IgD-negative memory B cell (primary cell): ENCODE measurements at regions not wholly inside any gene's neighbourhood (a gene's known extent, or its start where the extent isn't known, plus 50 kb on each side); places are given as distances from the start of the nearest gene placed in this dataset.
A peak's percentile ranks its signal among the peaks of the same experiment; 100 is the strongest.

Experiments
- H3K27ac Mint-ChIP-seq, 3 donors: one replicate each; pipeline ENCODE4 v1.8.0; 2020 to 2022; ENCODE audit warnings: mild to moderate bottlenecking in 3 of 3, mixed read lengths in 3 of 3, moderate library complexity in 1 of 3
- H3K27me3 Mint-ChIP-seq: one replicate; pipeline ENCODE4 v1.8.0; 2021; ENCODE audit warnings: mixed read lengths
- H3K36me3 Mint-ChIP-seq: one replicate; pipeline ENCODE4 v1.8.0; 2020; ENCODE audit warnings: mild to moderate bottlenecking, mixed read lengths
- H3K4me1 Mint-ChIP-seq, 3 donors: one replicate each; pipeline ENCODE4 v1.8.0; 2020 to 2022; ENCODE audit warnings: mixed read lengths in 3 of 3, mild to moderate bottlenecking in 1 of 3
- H3K4me3 Mint-ChIP-seq, 4 donors: one replicate each; pipeline ENCODE4 v1.8.0; 2020 to 2022; ENCODE audit warnings: mild to moderate bottlenecking in 4 of 4, mixed read lengths in 4 of 4, moderate library complexity in 3 of 4
- H3K9me3 Mint-ChIP-seq, 3 donors: one replicate each; pipeline ENCODE4 v1.8.0; 2020 to 2021; ENCODE audit warnings: mixed read lengths in 3 of 3, mild to moderate bottlenecking in 1 of 3

DNA sequence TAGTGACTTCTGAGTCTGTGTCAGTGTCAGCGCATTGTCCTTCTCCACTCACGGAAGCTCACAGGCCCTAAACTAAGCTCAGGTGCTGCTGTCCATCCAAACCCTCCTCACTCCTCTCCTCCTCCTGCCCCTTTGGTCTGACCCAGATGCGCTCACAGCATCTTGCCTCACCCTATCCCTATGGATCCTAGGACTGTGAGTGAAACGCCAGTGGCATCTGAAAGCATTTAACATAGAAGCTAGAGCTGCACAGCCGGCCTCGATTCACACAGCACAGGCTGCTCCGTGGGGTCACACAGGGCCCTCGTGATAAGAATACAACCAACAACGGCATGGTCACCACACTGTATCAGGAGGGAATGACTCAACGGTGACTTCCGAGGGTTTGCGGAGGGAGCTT lies 149.1 kb upstream of the SPACA7 start:
- no peak overlapping the region for H3K27ac Mint-ChIP-seq
- peaks cover 0 to 5% (median 4%) of the 10 kb centered on the region in 3 donors for H3K9me3 Mint-ChIP-seq
- H3K27me3 Mint-ChIP-seq = no peaks in the 10 kb centered on the region
- no peak overlapping the region for H3K4me3 Mint-ChIP-seq
- no peaks in the 10 kb centered on the region for H3K36me3 Mint-ChIP-seq
- H3K4me1 Mint-ChIP-seq = no peaks in the 10 kb centered on the region

DNA sequence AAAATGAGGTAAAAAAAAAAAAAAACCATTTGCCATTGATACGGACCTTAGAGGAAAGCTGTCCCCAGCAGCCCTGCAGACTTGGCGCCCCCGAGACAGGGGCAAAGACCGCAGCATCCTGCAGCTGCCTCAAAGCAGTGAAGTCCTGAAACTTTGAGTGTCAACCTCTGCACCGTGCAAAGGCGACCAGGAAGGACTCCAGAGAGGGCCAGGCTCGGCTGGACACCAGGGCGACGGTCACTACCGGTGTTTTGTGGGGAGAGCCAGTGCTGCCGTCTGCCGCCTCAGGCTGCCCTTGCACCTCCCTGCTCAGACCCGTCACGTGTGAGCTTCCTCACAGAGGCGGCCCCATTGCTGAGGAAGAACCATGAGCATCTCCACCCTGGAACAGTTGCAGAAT lies 146.7 kb upstream of the SPACA7 start:
- Mint-ChIP-seq H3K36me3 (no peaks in the 10 kb centered on the region), H3K9me3 (peaks cover 0 to 4% (median 2%) of the 10 kb centered on the region in 3 donors), H3K27me3 (no peaks in the 10 kb centered on the region), H3K4me1 (no peaks in the 10 kb centered on the region), H3K27ac (no peak overlapping the region), H3K4me3 (no peak overlapping the region)

DNA sequence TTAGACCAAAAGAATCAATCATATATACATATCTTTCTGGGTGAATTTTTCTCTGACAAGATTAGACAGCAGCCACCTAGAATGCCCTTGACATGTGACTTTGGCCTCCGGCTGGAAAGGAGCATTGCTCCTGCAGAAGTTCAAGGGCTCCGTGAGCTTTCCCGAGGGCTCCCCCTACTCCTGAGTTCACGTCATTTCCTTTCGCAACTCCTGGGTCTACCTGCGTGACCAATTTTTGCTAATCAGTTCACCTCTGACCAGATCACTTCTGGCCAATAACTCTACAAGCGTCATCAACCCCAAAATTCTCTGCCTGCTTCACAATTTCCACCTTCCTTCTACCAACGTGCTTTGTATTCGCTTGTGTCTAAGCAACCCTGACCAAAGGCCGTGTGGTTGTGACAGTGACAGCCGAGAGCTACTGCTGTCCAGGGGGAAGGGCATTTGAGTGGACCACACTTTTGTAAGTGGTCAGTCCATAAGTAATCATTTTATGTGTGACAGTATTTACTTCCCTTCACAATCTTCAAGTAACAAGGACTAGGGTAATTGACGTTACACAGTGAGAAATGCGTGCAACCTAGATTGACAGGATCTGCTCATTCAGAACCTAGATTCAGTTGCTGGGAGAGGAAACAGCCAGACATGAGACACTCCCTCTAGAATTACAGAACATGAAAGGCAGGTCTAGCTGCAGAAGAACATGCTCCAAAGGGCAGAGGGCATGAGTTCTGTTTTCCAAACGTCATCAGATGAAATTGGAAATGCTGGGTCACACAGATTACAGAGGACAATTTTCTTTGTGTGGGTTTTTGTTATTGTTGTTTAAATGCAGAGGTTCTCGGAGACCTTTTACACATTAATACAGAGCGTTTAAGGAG lies 145.9 kb upstream of the SPACA7 start:
- H3K27me3 Mint-ChIP-seq = no peaks in the 10 kb centered on the region
- H3K4me3 Mint-ChIP-seq = no peak overlapping the region
- H3K27ac Mint-ChIP-seq = no peak overlapping the region
- H3K9me3 Mint-ChIP-seq = peaks cover 0 to 3% (median 0%) of the 10 kb centered on the region in 3 donors
- H3K36me3 Mint-ChIP-seq = no peaks in the 10 kb centered on the region
- H3K4me1 Mint-ChIP-seq = no peaks in the 10 kb centered on the region

DNA sequence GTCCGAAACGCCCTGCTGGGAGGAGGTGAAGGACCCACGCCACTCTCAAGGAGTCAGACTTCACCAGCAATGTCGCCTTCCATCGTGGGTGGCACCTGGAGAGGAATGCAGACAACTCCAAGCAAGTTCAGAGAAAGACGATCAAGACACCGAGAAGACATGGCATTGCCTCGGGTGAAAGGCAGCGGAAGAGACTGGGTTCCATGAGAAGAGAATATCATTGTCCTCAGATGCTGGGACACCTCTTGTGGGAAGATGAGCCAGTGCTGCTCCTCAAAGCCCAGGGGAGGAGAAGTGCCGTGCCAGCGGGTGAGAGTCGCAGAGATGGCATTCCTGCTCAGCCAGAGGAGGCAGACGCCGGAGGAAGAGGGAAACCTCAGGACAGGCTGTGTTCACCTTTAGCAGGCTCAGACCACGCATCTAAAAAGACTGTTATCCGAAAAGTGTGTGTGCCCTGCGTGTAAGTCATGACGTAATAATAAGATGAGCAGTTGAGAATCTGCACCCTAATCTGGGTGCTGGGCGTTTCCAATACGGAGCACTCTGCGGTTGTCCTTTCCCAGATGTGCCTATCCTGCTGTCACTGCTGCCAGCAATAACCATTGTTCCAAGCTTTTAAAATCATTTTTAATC lies 144.6 kb upstream of the SPACA7 start:
- no peaks in the 10 kb centered on the region for H3K36me3 Mint-ChIP-seq

DNA sequence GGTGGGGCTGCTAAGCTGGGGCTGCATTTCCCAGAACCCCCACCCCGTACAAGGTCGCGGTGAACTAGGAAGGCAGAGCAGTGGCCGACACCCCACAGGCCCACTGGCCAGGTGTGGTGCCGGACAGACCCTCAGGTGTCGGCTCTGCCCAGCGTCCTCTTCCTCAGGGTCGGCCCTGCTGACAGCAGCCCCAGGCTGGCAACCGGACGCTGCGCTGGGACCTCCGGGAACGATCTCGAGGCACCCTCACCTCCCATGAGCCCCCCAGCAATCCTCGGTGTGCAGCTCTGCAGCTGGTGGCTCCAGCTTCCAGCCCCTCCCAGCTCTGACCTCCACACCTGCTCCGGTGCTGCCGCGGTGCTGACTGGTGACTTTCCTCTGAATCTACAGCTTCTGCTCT lies 142.9 kb upstream of the SPACA7 start:
- Mint-ChIP-seq H3K27ac (no peak overlapping the region), H3K4me1 (no peaks in the 10 kb centered on the region)

More for the DNA sequence above, 144.6 kb upstream of the SPACA7 start:
- Mint-ChIP-seq H3K4me1 (no peaks in the 10 kb centered on the region), H3K27ac (no peak overlapping the region), H3K27me3 (no peaks in the 10 kb centered on the region), H3K9me3 (peaks cover 0 to 3% (median 0%) of the 10 kb centered on the region in 3 donors), H3K4me3 (no peak overlapping the region)

DNA sequence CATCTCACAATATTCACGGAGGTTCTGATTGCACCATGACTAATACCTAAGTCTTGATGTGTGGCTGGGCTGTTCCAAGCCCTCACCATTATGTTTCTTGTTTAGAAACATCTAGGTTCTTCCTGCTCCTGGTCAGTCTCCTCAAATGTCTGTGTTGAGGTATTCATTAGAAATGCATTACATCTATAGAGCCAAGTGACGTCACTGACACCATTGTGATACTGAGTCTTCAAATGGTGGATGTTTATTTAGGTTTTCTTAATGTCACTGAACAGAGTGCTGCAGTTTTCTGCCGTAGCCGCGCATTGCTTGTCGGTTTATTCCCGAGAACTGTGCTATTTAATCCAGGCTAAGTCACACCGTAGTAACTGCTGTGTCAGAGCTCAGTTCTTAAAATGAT lies 142.4 kb upstream of the SPACA7 start:
- Mint-ChIP-seq H3K4me1 (no peaks in the 10 kb centered on the region), H3K36me3 (no peaks in the 10 kb centered on the region), H3K27me3 (no peaks in the 10 kb centered on the region), H3K9me3 (peaks cover 0 to 3% (median 0%) of the 10 kb centered on the region in 3 donors), H3K27ac (no peak overlapping the region), H3K4me3 (no peak overlapping the region)

More for the DNA sequence above, 142.9 kb upstream of the SPACA7 start:
- H3K9me3 Mint-ChIP-seq = peaks cover 0 to 3% (median 0%) of the 10 kb centered on the region in 3 donors
- no peaks in the 10 kb centered on the region for H3K36me3 Mint-ChIP-seq
- no peak overlapping the region for H3K4me3 Mint-ChIP-seq
- no peaks in the 10 kb centered on the region for H3K27me3 Mint-ChIP-seq

DNA sequence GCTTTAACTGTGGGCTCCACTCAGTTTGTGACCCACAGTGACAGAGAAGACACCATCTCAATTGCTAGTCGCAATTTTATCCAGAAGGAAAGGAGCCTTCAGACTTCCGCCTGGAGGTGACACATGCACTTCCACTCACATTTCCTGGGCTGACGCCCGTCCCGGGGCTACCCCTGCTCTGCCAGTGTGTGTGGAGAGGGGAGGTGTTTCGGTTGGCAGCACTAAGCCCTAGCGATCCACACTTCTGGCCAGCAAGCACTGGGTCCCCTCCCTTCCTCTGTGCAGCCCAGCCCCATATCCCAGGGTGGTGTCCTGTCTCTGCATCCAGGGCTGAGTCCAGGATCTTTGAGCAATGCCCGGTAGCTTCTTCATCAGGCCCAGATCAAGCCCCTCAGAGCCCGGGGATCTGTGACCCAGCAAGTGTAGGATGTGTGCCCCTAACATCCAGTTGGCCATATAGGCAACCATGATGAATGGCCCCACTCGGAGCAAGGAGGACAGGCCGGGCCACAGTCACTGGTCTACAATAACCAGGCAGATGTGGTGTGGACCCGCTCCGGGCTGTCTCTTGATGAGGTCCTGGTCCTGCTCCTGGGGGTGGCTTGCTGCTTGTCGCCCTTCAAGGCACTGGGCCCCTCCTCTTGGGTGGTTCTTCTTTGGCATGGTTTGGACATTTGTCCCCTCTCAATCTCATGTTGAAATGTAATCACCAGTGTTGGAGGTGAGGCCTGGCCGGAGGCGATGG lies 141.9 kb upstream of the SPACA7 start:
- no peak overlapping the region for H3K4me3 Mint-ChIP-seq

DNA sequence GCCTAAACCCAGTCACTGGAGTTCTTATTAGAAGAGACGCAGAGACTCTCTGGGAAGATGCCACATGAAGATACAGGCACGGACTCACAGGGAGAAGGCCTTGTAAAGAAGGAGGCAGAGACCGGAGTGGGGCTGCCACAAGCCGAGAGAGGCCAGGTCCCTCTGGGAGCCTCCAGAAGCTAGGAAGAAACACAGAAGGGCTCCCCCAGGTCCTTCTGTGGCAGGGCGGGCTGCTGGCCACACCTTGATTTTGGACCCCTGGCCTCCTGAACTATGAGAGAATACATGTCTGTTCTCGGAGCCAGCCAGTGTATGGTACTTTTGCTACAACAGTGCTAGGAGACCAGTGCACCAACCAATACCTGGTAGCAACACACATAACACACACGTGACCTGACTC lies 140.1 kb upstream of the SPACA7 start:
- H3K9me3 Mint-ChIP-seq = peaks cover 0 to 3% (median 0%) of the 10 kb centered on the region in 3 donors
- H3K27me3 Mint-ChIP-seq = no peaks in the 10 kb centered on the region
- no peaks in the 10 kb centered on the region for H3K4me1 Mint-ChIP-seq
- H3K27ac Mint-ChIP-seq = no peak overlapping the region
- H3K36me3 Mint-ChIP-seq = no peaks in the 10 kb centered on the region
- no peak overlapping the region for H3K4me3 Mint-ChIP-seq

More for the DNA sequence above, 141.9 kb upstream of the SPACA7 start:
- H3K4me1 Mint-ChIP-seq = no peaks in the 10 kb centered on the region
- H3K27me3 Mint-ChIP-seq = no peaks in the 10 kb centered on the region
- peaks cover 0 to 3% (median 0%) of the 10 kb centered on the region in 3 donors for H3K9me3 Mint-ChIP-seq
- no peak overlapping the region for H3K27ac Mint-ChIP-seq
- H3K36me3 Mint-ChIP-seq = no peaks in the 10 kb centered on the region

DNA sequence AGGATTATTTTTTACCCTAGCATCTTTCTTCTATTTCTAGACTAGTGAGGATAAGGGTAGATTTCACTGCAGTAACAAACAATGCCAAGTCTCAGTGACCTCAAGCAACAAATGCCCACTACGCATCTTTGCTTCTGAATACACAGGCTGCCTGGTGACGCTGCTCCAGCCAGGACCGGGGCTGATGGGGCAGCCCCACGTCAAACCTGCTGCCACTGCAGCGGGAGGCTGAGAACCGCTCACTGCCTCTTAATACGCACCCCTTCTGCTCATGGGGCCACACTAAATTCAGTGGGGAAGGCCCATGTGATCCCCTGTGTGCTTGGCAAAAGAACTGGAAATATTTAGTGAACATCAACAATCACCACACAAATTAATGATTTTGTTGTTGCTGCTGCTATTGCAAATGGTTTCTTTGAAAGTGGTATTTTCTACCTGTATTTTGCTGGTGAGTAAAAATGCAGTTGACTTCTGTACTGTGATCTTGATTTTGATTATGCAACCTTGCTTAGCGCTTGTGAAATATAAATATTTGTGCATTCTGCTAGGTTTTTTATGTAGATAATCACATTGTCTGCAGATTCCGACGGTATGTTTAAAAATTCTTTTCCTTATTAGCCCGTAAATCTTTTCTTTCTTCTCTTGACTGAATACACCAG lies 139.5 kb upstream of the SPACA7 start:
- no peaks in the 10 kb centered on the region for H3K36me3 Mint-ChIP-seq
- H3K4me1 Mint-ChIP-seq = no peaks in the 10 kb centered on the region
- H3K27me3 Mint-ChIP-seq = no peaks in the 10 kb centered on the region

DNA sequence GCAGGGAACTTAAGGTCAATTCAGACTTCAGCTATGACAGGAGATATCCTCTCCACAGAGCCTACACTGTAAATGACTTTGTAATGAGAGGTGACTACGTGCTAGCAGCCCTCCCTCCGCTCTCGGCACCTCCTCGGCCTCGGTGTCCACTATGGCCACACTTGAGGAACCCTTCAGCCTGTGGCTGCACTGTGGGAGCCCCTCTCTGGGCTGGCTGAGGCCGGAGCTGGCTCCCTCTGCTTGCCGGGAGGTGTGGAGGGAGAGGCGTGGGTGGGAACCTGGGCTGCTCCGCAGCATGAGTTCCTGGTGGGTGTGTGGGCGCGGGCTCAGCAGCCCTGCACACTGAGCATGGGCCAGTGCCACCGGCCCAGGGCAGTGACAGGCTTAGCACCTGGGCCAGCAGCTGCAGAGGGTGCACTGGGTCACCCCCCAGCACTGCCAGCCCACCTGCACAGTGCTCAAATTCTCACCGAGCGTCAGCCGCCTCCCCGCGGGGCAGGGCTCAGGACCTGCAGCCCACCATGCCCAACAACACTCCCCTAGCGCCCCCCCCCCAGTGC lies 137.6 kb upstream of the SPACA7 start:
- H3K27me3 Mint-ChIP-seq = no peaks in the 10 kb centered on the region
- H3K27ac Mint-ChIP-seq = no peak overlapping the region
- H3K4me3 Mint-ChIP-seq = no peak overlapping the region
- H3K9me3 Mint-ChIP-seq = peaks cover 0 to 2% (median 2%) of the 10 kb centered on the region in 3 donors
- no peaks in the 10 kb centered on the region for H3K36me3 Mint-ChIP-seq
- H3K4me1 Mint-ChIP-seq = no peaks in the 10 kb centered on the region

More for the DNA sequence above, 139.5 kb upstream of the SPACA7 start:
- H3K9me3 Mint-ChIP-seq = peaks cover 0 to 3% (median 2%) of the 10 kb centered on the region in 3 donors
- H3K27ac Mint-ChIP-seq = no peak overlapping the region
- peak overlapping the region in 1 of 4 donors; percentile 12 for H3K4me3 Mint-ChIP-seq

DNA sequence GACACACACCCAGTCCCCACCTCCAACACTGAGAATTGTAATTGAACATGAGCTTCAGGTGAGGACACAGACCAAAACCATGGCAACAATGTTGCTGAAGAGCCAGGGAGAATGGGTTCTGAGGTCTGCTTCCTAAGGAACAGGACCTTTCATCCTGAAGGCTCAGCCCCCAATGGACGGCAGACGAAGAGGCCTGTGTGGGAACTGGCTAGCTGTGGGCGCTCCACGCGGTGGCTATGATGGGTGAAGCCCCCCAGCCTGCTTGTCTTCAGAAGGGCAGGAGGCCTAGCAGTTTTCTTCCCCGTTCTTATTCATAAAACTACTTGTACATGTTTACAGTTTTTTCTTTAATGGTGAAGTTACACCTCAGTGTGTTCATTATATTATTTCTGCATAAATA lies 136.1 kb upstream of the SPACA7 start:
- H3K36me3 Mint-ChIP-seq = no peaks in the 10 kb centered on the region
- H3K27ac Mint-ChIP-seq = no peak overlapping the region
- no peak overlapping the region for H3K4me3 Mint-ChIP-seq
- peaks cover under 1% of the 10 kb centered on the region for H3K27me3 Mint-ChIP-seq
- peaks cover 0 to 2% (median 0%) of the 10 kb centered on the region in 3 donors for H3K9me3 Mint-ChIP-seq
- no peaks in the 10 kb centered on the region for H3K4me1 Mint-ChIP-seq

DNA sequence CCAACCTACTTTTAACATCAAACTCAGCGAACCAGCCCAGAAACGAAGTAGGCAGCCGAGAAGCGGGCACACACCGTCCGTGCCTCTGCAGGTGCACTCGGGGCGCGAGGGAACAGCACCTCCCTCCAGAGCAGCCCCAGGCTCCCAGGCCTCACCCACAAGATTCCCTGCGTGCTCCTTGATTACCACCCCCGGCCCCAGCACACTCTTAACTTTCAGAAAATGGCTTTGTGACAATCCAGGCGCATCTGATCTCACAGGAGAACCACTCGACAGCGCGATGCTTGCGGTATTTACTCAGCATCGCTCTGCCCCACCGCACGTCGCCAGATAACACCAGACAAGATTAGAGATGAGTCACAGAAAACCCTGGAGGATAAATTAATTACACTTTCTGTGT lies 134.9 kb upstream of the SPACA7 start:
- Mint-ChIP-seq H3K9me3 (peaks cover 0 to 2% (median 0%) of the 10 kb centered on the region in 3 donors), H3K4me3 (no peak overlapping the region), H3K27me3 (peaks cover 3% of the 10 kb centered on the region), H3K36me3 (no peaks in the 10 kb centered on the region), H3K4me1 (no peaks in the 10 kb centered on the region), H3K27ac (no peak overlapping the region)

DNA sequence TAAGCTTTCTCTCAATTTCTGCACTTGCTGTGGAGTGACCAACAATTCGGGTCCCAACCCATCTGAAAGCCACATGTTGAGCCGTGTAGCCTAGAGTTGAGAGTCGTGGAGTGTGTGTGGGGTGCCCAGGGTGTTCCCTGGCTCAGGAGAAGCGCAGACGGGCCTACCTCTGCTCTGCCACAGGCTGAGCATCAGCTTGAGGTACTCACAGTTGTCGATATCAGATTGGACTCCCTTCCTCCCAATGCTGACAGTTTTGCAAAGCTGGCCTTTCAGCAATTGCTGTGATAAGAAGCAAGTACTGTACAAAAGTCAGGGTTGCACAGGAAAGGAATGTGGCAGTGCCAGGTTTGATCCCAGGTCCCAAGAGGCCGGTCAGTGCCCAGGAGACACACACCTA lies 133.4 kb upstream of the SPACA7 start:
- no peak overlapping the region for H3K27ac Mint-ChIP-seq
- H3K27me3 Mint-ChIP-seq = peaks cover 3% of the 10 kb centered on the region
- peaks cover 0 to 2% (median 0%) of the 10 kb centered on the region in 3 donors for H3K9me3 Mint-ChIP-seq
- no peaks in the 10 kb centered on the region for H3K4me1 Mint-ChIP-seq
- H3K4me3 Mint-ChIP-seq = no peak overlapping the region
- no peaks in the 10 kb centered on the region for H3K36me3 Mint-ChIP-seq

DNA sequence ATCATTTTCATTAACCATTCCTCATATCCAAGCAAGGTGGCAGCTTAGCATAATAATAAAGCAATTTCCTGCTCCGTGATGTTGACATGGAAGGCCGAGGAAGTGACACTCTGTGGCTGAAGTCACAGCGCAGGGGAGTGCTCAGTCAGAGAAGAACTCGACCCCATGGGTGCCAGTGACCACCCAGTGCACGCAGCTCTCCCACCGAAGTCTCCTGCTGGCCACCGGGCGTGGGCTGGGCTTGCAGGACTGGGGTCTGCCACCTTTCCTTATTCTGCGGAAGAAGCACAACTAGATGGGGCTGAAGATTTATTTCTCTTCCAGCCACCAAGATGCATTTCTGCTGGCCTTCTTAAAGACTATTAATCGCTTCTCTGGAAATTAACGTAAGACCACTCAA lies 132.1 kb upstream of the SPACA7 start:
- Mint-ChIP-seq H3K4me1 (no peaks in the 10 kb centered on the region), H3K36me3 (no peaks in the 10 kb centered on the region), H3K4me3 (no peak overlapping the region), H3K27ac (no peak overlapping the region), H3K9me3 (peaks cover 0 to 2% (median 0%) of the 10 kb centered on the region in 3 donors), H3K27me3 (peaks cover 3% of the 10 kb centered on the region)
